Stimulated activated CD4-positive, alpha-beta T cell treated with anti-CD3 and anti-CD28 coated beads, Interleukin-15, amount 100 ng/mL, for 24 hours (primary cell): ENCODE measurements at regions not wholly inside any gene's neighbourhood (a gene's known extent, or its start where the extent isn't known, plus 50 kb on each side); places are given as distances from the start of the nearest gene placed in this dataset.
A peak's percentile ranks its signal among the peaks of the same experiment; 100 is the strongest.
"Not testable (repeated sequence)": the region's sequence is repeated elsewhere in the genome, so short reads cannot be mapped to it uniquely, and the experiment has no call there.

ENCODE experiments used
- DNase-seq: peaks from one replicate; pipeline ENCODE4 v3.0.0-alpha.2; 2020

DNA sequence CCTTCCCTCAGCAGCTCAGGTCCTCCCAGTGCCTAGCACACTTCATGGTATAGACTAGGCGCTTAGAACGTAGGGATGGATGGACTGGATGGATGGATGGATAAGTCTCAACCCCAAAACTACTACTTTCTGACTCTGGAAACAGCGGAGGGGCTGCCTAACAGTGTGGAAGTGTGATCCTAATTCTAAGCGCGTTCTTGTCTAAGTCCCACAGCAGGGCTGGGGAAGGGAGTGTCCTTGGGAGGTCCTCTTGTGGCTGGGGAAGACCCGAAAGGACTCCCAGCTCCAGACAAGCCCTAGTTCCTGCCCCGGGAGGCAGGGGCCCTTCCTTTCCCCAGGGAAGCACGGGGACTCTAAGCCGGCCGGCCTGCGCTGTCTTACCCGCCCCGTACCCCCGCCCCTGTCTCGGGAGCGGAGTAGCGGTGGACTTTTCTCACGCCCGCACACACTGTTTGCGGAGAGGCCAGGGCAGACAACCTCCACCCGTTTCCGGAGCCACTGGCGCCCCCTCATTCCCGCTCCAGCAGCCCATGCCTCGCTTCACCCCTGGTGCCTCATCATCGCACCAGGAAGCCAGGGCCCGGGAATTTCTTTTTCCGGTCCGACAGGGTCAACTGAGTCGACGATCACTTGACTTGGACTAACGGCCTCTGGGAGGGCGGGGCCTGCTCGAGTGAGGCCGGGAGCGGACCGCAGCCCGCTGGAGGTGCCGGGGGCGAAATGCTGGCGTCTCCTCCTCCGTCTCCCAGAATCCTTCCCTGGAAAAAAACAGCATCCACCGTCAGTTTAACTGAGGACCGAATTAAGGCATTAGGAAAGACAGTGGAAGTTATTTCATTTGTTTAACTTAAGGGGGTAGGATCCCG is 133.3 kb downstream of the TBC1D2B start:
- peak; percentile 72 for DNase-seq

DNA sequence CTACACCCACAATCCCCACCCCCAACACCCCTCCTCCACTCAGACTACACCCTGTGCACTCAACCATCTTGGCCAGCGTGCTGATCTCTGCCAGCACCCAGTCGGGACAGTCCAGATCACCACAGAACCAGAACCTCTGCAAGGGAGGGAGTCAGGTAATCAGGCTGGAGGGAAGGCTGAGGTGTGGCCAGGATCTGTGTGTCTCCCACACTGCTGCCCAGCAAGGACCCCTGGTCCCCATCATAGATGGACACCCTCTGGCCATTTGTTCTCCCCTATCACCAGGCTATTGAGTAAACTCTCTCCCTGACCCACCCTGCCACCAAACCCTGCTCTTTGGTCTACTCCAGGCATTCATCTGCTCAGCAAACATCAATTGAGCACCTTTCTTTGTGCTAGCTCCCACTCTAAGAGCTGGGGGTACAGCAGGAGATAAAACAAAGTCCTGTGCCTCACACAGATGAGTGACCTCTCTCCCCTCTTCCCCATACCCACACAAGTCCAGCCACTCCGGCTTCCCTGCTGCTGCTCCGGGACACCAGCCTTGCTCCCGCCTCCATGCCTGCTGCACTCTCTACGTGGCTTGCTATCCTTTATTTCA is 134.8 kb downstream of the TBC1D2B start:
- DNase-seq = no peak

- DNase-seq = not testable (repeated sequence)
Observed at GRCh38 chr15:77941090-77941827, 136.3 kb downstream of the TBC1D2B start.

- no peak for DNase-seq
Observed at GRCh38 chr15:77940381-77940947, 137.0 kb downstream of the TBC1D2B start.

- DNase-seq = no peak
Observed at GRCh38 chr15:77939851-77940250, 137.7 kb downstream of the TBC1D2B start.

- not testable (repeated sequence) for DNase-seq
Observed at GRCh38 chr15:77939026-77939425, 138.5 kb downstream of the TBC1D2B start.

GRCh38 chr15:77938546-77938945 is 139.0 kb downstream of the TBC1D2B start:
- DNase-seq = not testable (repeated sequence)

- DNase-seq = not testable (repeated sequence)
Observed at GRCh38 chr15:77936567-77936966, 140.9 kb downstream of the TBC1D2B start.

GRCh38 chr15:77934516-77934915 is 143.0 kb downstream of the TBC1D2B start:
- DNase-seq = not testable (repeated sequence)

- not testable (repeated sequence) for DNase-seq
Observed at GRCh38 chr15:77930907-77931306, 146.6 kb downstream of the TBC1D2B start.

GRCh38 chr15:77930490-77930889 is 147.0 kb downstream of the TBC1D2B start:
- DNase-seq = not testable (repeated sequence)

GRCh38 chr15:77926789-77927188 is 150.7 kb downstream of the TBC1D2B start:
- not testable (repeated sequence) for DNase-seq

- DNase-seq = not testable (repeated sequence)
Observed at GRCh38 chr15:77926296-77926695, 151.2 kb downstream of the TBC1D2B start.

DNA sequence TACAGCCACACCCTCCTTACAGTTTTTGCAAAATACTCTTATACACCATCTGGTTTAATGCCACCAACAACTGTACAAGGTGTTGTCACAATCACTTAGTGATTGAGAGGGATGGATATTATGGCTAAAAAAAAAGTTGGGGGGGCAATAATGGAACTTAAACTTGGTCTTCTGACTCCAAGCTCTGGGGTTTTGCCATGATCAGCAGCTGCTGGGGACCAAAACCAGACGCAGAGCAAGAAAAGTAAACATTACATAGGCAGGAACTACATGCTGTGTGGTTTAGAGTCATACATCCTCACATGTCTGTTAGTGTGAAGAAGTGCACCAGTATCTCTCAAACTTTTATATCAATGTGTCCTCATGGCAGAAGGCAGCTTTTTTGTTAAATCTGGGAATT is 152.4 kb downstream of the TBC1D2B start:
- DNase-seq = not testable (repeated sequence)

DNA sequence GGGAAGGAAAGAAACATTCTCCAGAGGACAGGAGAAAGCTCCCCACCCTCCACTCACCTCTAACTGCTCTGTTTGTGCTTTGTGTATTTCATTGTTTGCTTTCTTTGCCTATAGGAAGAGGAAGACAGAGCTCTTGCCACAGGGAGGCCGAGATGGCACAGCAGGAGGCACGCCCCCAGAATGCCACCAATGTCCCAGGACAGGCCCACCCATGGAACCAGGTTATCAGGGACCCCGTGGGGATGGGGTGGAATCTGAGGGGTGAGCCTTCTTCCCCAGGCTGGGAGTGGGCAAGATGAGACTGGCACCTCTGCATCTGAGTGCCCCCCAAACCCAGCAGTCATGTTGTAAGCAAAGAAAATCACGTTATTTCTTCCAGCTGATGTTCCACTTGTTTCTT is 155.8 kb downstream of the TBC1D2B start:
- no peak for DNase-seq

DNA sequence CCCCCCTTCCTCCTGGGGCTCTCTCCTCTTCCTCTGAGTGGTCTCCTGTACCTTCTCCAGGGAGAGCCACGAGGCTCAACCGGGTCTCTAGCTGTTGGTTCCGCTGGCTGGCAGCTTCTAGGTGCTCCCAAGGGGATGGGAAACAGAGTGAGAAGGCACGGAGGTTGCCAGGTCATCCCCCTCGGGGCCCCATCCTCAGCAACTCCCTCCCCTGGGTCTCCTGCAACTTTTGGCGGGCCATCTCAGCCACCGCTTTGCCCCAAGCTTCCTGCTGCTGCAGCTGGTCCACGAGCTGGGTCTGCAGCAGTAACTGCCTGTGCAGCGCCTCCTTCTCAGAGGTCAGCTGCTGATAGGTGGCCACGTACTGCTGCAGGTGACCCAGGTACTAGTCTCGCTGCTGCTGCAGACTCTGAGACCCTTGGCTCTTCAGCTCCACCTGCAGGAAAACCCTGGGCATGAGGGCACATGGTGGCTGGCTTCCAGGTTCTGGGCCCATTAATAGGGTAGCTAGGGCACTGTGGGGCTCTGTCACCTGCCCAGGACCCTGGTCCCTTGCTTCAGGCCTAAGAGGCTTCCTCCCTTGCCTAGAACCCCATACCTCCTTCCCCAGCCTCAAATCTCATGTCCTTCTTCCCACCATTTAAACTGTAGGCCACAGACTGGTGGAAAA is 160.4 kb downstream of the TBC1D2B start:
- not testable (repeated sequence) for DNase-seq

DNA sequence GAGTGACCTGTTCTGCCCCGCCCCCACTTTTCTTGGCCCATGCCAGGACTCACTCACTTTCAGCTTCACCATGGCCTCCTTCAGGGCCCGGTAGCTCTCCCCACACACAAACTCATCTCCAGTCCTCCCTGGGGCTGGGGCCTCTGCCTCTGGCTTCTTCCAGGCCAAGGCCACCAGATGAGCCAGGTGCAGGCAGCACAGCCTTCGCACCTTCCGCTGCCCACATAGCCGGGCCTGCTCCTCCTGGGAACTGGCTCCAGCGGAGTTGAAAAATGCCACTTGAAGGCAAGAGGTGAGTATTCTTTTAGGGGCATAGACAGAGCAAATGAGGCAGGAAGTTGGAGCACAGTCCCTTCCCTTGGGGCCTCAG is 161.6 kb downstream of the TBC1D2B start:
- DNase-seq = not testable (repeated sequence)

DNA sequence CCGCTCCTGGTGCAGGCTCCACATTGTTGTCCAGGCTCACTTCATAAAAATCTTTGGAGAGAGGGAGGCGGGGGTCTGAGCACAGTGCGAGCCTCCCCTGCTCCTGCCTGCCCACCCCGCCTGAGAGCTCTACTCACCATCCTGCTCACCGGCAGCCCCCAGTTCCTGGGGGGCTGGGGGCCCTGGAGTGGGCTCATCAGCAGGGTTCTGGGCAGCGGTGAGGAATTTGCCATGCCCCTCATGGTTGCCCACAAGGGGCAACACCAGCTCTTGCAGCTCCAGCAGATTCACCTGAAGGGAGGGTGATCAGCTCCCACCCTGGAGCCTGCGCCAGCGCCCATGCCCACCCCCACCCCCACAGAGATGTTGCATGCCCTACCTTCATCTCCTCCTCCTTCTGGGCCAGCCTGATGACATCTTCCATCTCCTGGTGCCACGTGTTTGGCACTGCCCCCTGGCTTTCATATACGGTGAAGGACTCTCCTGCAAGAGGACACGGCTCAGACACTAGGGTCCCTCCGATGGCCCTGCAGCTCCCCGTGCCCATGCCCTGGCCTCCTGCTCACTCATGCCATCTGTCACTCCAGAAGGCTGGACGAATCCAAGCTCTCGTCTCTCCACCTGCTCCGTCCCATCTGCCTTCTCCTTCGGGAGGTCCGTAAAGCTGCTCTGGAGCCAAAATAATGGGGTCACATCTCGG is 162.1 kb downstream of the TBC1D2B start:
- DNase-seq = no peak

DNA sequence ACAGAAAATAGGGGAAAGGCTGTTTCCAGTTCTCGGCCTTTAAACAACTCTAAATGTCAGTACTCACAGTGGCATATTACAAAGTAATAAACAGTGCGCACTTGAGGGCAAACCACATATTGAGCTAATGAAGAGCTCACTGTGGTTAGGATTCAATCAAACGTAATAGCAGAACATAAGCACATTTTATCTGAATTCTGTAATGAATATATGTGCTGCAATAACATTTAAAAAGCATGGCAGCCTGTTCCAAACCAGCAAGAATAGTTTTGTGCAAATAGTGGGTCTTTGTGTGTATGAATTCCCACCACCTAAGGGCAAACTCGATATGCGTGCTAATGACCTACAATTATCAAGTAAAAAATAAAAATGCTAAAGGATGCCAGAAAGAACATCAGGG is 163.0 kb downstream of the TBC1D2B start:
- not testable (repeated sequence) for DNase-seq

GRCh38 chr15:77910030-77910911 is 167.2 kb downstream of the TBC1D2B start:
- peak; percentile 86 for DNase-seq
